A673 (cell line): ENCODE measurements at regions not wholly inside any gene's neighbourhood (a gene's known extent, or its start where the extent isn't known, plus 50 kb on each side); places are given as distances from the start of the nearest gene placed in this dataset.

Experiments used
- BruUV-seq: library from RNA; stranded (reverse); fragments of 400-500 nt; replicated peaks from 2 replicates; lab custom pipeline; 2021; lab: Mats Ljungman, UMichigan
- CTCF ChIA-PET: fragments of 300-600 bp; sonication (Branson Sonifier 250); formaldehyde crosslinking; loops from one replicate; lab custom pipeline; 2022; ENCODE audit warnings: antibody characterized with exemption; lab: Charles Lee
- POLR2A ChIA-PET: fragments of 300-600 bp; sonication (Branson Sonifier 250); formaldehyde crosslinking; loops from one replicate; lab custom pipeline; 2022; ENCODE audit warnings: antibody characterized with exemption; ENCODE audit not compliant: low non-redundant PET; lab: Charles Lee
- DNase-seq: peaks from one replicate; pipeline ENCODE4 v3.0.0-alpha.2; 2015; ENCODE audit warnings: low spot score
- H3K27ac ChIP-seq: fragments of 200-600 bp; sonication (generic); 2 replicates; pipeline ENCODE4 v1.5.1; 2016; ENCODE audit warnings: mixed run types, low read depth, mild to moderate bottlenecking, mixed read lengths, antibody characterized with exemption, low read length; ENCODE audit not compliant: poor library complexity, severe bottlenecking
- H3K27me3 ChIP-seq: fragments of 200-600 bp; sonication (generic); replicated peaks from 2 replicates; pipeline ENCODE4 v1.6.1; 2017; ENCODE audit warnings: mixed run types, low read depth, mild to moderate bottlenecking, mixed read lengths, antibody characterized with exemption, low read length; ENCODE audit not compliant: insufficient read depth, poor library complexity
- H3K36me3 ChIP-seq: fragments of 200-600 bp; sonication (generic); 2 replicates; pipeline ENCODE4 v1.6.1; 2016; ENCODE audit warnings: mixed run types, mild to moderate bottlenecking, mixed read lengths, antibody characterized with exemption, low read length; ENCODE audit not compliant: insufficient read depth, poor library complexity, severe bottlenecking
- H3K4me1 ChIP-seq: fragments of 200-600 bp; sonication (generic); 2 replicates; pipeline ENCODE4 v1.6.1; 2017; ENCODE audit warnings: mixed run types, mild to moderate bottlenecking, mixed read lengths, antibody characterized with exemption, low read length; ENCODE audit not compliant: insufficient read depth, poor library complexity, severe bottlenecking
- H3K4me3 ChIP-seq: fragments of 200-600 bp; sonication (generic); 2 replicates; pipeline ENCODE4 v1.5.1; 2016; ENCODE audit warnings: low read depth, mixed run types, mild to moderate bottlenecking, mixed read lengths, low read length; ENCODE audit not compliant: poor library complexity, severe bottlenecking
- H3K9me3 ChIP-seq: fragments of 200-600 bp; sonication (generic); 2 replicates; pipeline ENCODE4 v1.6.1; 2016; ENCODE audit warnings: mixed run types, low read depth, mild to moderate bottlenecking, mixed read lengths, antibody characterized with exemption, low read length; ENCODE audit not compliant: poor library complexity, severe bottlenecking
- EZH2 ChIP-seq: fragments of 200-600 bp; sonication (generic); IDR thresholded peaks from 2 replicates; pipeline ENCODE4 v1.6.1; 2017; ENCODE audit warnings: borderline replicate concordance, low read depth, mild to moderate bottlenecking, mixed read lengths, antibody characterized with exemption, low read length; ENCODE audit not compliant: poor library complexity, severe bottlenecking
- intact Hi-C: fragments of 100-400 bp; cut with micrococcal nuclease; formaldehyde crosslinking; loops from one replicate; pipeline ENCODE4 v1.10.0; 2022; ENCODE audit not compliant: unreplicated experiment
- TF ChIP-seq, protein P1 (sequence below): fragments of 300-800, 200-600 bp; sonication (generic); conservative IDR thresholded peaks from 2 replicates; pipeline ENCODE4 v1.5.1; 2017; ENCODE audit warnings: low read depth, mild to moderate bottlenecking, antibody characterized with exemption, low read length, moderate library complexity, mixed read lengths

DNA sequence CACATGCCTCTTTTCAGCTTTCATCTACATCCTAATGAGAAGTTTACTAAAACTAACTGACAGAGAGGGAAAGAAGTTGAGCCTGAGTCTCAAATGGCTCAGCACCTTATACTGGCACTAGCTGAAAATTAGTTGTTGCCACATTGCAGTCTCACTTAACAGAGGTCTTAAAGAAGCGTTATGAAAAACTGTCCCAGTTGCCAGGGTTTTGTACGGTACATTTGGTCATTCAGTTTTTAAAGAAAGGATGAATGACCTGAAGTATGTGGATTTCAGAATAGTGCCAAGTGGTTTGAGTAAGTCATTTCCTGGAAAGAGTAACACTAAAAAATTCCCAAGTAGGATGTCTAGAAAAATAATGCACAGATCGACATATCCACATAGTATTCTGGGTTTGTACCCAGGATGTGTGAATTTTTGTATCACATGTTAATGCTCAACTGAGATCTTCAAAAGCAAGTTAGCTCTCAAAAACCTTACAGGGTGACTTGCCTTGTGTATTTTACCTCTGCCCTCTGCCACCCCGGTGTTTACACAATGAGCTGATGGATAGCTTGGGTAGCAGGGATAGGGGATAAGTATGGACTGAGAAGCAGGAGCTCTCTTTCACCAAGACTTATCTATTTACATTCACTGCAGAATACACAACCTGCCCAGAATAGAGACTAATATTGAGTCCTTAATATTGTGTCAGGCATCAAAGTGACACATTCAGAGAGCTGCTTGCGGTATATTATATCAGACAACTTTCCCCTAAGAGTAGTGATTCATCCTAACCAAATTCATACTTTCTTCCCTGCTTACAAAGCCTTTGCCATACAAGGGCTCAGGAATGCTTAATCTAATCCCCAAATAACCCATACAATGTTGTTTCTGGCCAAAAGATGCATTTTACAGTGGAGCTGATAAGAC, 1075.7 kb upstream of the PABPC4L start:
- ChIA-PET CTCF (no interaction called here), POLR2A (no interaction called here)
- no peak for DNase-seq
- H3K27ac ChIP-seq, result no peak overlapping the region
- no TSS peak for BruUV-seq
- intact Hi-C loops, result no loop called here
- no peaks in the 10 kb centered on the region for H3K27me3 ChIP-seq
- H3K9me3 ChIP-seq, result no peaks in the 10 kb centered on the region
- no peaks in the 10 kb centered on the region for H3K36me3 ChIP-seq
- no peak overlapping the region for H3K4me3 ChIP-seq
- no peak for TF ChIP-seq EZH2
- TF ChIP-seq, protein P1, sequence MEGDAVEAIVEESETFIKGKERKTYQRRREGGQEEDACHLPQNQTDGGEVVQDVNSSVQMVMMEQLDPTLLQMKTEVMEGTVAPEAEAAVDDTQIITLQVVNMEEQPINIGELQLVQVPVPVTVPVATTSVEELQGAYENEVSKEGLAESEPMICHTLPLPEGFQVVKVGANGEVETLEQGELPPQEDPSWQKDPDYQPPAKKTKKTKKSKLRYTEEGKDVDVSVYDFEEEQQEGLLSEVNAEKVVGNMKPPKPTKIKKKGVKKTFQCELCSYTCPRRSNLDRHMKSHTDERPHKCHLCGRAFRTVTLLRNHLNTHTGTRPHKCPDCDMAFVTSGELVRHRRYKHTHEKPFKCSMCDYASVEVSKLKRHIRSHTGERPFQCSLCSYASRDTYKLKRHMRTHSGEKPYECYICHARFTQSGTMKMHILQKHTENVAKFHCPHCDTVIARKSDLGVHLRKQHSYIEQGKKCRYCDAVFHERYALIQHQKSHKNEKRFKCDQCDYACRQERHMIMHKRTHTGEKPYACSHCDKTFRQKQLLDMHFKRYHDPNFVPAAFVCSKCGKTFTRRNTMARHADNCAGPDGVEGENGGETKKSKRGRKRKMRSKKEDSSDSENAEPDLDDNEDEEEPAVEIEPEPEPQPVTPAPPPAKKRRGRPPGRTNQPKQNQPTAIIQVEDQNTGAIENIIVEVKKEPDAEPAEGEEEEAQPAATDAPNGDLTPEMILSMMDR, result no peak
- H3K4me1 ChIP-seq, result no peaks in the 10 kb centered on the region

DNA sequence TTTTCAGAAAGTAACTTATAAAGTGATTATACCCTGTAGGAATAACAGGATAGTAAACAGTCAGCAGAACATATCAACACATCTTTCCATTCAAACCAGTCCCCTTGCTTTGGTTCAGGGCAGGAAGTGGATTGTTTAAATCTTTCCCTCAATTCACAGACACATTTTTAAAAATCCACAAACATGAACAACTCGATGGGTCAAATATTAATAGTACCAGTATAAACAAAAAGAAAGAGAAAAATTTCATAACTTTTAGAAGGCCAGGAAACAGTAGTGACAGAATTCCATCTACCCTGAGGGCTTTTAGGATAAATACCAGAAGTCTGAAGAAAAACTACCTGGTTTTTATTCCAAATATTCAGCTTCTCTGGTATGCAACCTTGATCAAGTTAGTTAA, 1072.8 kb upstream of the PABPC4L start:
- intact Hi-C loops, result no loop called here
- no TSS peak for BruUV-seq
- ChIA-PET POLR2A (no interaction called here), CTCF (no interaction called here)
- no peak for TF ChIP-seq EZH2
- TF ChIP-seq, protein P1, result no peak
- no peak for DNase-seq
- Histone ChIP-seq H3K27me3 (no peaks in the 10 kb centered on the region), H3K4me3 (no peak overlapping the region), H3K36me3 (no peaks in the 10 kb centered on the region), H3K4me1 (no peaks in the 10 kb centered on the region), H3K27ac (no peak overlapping the region), H3K9me3 (no peaks in the 10 kb centered on the region)

DNA sequence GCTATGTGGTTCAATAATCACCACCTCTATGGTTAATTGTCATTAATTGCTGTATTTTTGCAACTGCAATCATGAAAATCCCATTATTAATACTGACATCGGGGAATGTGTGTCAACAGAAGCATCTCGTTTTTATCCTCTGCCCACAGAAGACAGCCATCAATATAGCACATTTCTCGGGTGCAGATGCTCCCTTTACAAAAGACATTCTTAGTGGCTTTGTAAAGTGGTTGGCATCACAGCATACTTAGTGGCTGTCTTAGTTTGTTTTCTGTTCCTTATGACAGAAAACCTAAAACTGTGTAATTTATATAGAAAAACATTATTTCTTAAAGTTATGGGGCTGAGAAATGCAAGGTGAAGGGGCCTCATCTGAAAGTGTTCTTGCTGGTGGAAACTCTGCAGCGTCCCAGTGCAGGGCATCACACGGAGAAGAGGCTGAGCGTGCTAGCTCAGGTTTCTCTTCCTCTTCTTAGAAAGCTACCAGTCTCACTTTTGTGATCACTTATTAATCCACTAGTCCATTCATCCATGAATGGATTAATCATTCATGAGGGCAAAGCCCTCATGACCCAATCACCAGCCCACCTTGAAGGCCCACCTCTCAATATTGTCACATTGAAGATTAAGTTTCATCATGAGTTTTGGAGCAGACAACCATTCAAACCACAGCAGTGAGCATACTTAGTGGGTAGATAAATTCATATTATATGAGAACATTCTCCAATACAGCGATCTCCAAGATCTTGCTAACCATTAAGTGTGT, 1067.7 kb upstream of the PABPC4L start:
- intact Hi-C loops, result no loop called here
- H3K27me3 ChIP-seq, result no peaks in the 10 kb centered on the region
- ChIA-PET CTCF (no interaction called here), POLR2A (no interaction called here)
- no peaks in the 10 kb centered on the region for H3K4me1 ChIP-seq
- no peaks in the 10 kb centered on the region for H3K36me3 ChIP-seq
- H3K9me3 ChIP-seq, result no peaks in the 10 kb centered on the region
- no TSS peak for BruUV-seq
- no peak for TF ChIP-seq EZH2
- TF ChIP-seq, protein P1, result no peak
- no peak overlapping the region for H3K4me3 ChIP-seq
- DNase-seq, result no peak
- H3K27ac ChIP-seq, result no peak overlapping the region
